ENCODE measurements at regions not wholly inside any gene's neighbourhood (a gene's known extent, or its start where the extent isn't known, plus 50 kb on each side); places are given as distances from the start of the nearest gene placed in this dataset.

DNA sequence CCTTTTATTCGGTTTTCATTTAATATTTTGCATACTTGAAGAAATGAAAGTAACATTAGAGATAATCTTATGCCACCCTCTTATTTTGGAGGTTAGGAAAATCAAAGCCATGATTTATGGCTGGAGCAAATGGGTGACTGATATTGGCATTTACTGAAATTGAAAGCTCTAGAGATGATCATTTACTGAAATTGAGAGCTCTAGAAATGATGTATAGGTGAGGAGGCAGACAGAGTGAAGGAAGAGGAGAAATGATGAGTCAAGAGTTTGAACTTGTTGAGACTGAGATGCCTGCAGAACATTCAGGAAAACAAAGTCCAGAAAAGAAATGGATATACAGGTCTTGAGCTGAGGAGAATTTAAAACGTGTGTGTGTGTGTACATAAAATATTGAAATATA, 217.6 kb downstream of the LTN1 start:
- Histone ChIP-seq H3K27ac (ENCODE audit: low read depth, low read length) (no peak overlapping the region), H3K9ac (ENCODE audit: low read length) (no peak overlapping the region), H3K4me2 (ENCODE audit: low read depth, low read length, poor library complexity, severe bottlenecking) (no peak overlapping the region), H3K4me3 (ENCODE audit: insufficient read depth, low read length, poor library complexity, severe bottlenecking) (no peak overlapping the region), H3F3A (ENCODE audit: insufficient read depth) (no peaks in the 10 kb centered on the region), H3K79me2 (ENCODE audit: insufficient read depth, low read length) (no peaks in the 10 kb centered on the region), H2AFZ (ENCODE audit: low read depth, low read length, severe bottlenecking) (no peak overlapping the region), H4K20me1 (ENCODE audit: low read depth, low read length) (no peaks in the 10 kb centered on the region), H3K9me3 (ENCODE audit: insufficient read depth, low read length) (no peaks in the 10 kb centered on the region), H3K36me3 (ENCODE audit: low read length) (no peaks in the 10 kb centered on the region), H3K9me2 (replicated peaks; ENCODE audit: insufficient read depth, low read length) (no peaks in the 10 kb centered on the region), H3K27me3 (ENCODE audit: low read length) (no peaks in the 10 kb centered on the region)
- no peak for TF ChIP-seq CTCF (IDR thresholded peaks at IDR 0.05; ENCODE audit: insufficient read depth, low read length, poor library complexity, severe bottlenecking)
- TF ChIP-seq EZH2phosphoT487 (conservative IDR thresholded peaks at IDR 0.05; ENCODE audit: low read length): no peak

DNA sequence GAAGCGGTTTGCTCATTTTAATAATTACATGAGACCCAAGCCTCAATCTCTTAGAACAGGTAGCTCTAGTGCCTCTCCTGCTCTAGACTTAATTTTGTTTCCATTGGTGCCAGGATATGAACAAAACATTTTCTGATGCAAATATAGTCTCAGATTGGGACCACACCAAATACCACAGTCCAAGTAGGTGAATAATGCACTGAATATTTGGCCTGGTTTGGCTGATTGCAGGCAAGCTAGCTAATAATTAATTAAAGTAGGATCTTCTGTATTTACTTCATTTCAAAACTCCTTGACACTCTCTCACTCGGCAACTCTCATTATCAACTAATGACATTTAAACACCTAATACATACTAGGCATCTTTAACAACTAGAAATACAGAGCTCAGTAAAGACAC, 219.6 kb downstream of the LTN1 start:
- Histone ChIP-seq H3K27me3 (ENCODE audit: low read length) (no peaks in the 10 kb centered on the region), H3K36me3 (ENCODE audit: low read length) (no peaks in the 10 kb centered on the region), H3K4me2 (ENCODE audit: low read depth, low read length, poor library complexity, severe bottlenecking) (no peak overlapping the region), H3K9ac (ENCODE audit: low read length) (no peak overlapping the region), H2AFZ (ENCODE audit: low read depth, low read length, severe bottlenecking) (no peak overlapping the region), H3K4me3 (ENCODE audit: insufficient read depth, low read length, poor library complexity, severe bottlenecking) (no peak overlapping the region), H3K27ac (ENCODE audit: low read depth, low read length) (no peak overlapping the region), H3K79me2 (ENCODE audit: insufficient read depth, low read length) (no peaks in the 10 kb centered on the region), H3K9me2 (replicated peaks; ENCODE audit: insufficient read depth, low read length) (no peaks in the 10 kb centered on the region), H3K9me3 (ENCODE audit: insufficient read depth, low read length) (no peaks in the 10 kb centered on the region), H4K20me1 (ENCODE audit: low read depth, low read length) (no peaks in the 10 kb centered on the region), H3F3A (ENCODE audit: insufficient read depth) (no peaks in the 10 kb centered on the region)
- TF ChIP-seq CTCF (IDR thresholded peaks at IDR 0.05; ENCODE audit: insufficient read depth, low read length, poor library complexity, severe bottlenecking) (no peak), EZH2phosphoT487 (conservative IDR thresholded peaks at IDR 0.05; ENCODE audit: low read length) (no peak)

DNA sequence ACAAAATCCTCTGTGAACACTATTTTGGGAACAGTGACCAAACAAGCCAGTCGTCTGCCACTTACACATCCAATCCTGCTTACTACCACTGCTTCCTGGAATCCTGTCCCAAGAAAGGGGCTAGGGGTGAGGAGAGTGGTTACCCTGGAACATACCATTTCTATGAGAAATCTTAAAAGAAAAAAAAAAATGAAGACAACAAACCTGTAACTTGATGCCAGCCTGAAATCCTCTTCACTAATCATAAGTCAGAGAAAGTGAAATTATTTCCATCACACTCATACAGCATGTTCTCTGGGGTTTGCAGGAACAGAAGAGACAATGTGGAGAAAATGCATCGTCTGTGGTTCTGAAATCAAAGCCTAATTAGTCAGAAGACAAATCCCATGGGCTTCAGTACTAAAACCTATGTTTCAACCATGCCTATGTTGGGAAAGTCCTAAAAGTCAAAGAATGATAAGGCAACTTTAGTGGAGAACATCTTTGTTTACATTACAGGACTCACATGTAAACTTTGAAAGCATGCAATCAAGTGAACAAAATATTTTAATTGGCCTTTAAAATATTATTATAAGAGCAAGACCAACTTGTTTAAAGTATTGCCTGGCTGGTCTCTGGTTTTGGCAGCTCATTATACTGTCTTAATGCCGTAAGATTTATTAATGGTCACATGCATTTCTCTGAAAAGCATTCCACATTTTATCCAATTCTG, 220.7 kb downstream of the LTN1 start:
- no peak for TF ChIP-seq EZH2phosphoT487 (conservative IDR thresholded peaks at IDR 0.05; ENCODE audit: low read length)
- TF ChIP-seq CTCF (IDR thresholded peaks at IDR 0.05; ENCODE audit: insufficient read depth, low read length, poor library complexity, severe bottlenecking): no peak
- H3K9me3 ChIP-seq (ENCODE audit: insufficient read depth, low read length): no peaks in the 10 kb centered on the region
- H3K4me3 ChIP-seq (ENCODE audit: insufficient read depth, low read length, poor library complexity, severe bottlenecking): no peak overlapping the region
- H3F3A ChIP-seq (ENCODE audit: insufficient read depth): no peaks in the 10 kb centered on the region
- no peaks in the 10 kb centered on the region for H3K79me2 ChIP-seq (ENCODE audit: insufficient read depth, low read length)
- H3K9me2 ChIP-seq (replicated peaks; ENCODE audit: insufficient read depth, low read length): no peaks in the 10 kb centered on the region
- no peaks in the 10 kb centered on the region for H4K20me1 ChIP-seq (ENCODE audit: low read depth, low read length)
- no peak overlapping the region for H3K27ac ChIP-seq (ENCODE audit: low read depth, low read length)
- H3K36me3 ChIP-seq (ENCODE audit: low read length): no peaks in the 10 kb centered on the region
- H3K27me3 ChIP-seq (ENCODE audit: low read length): no peaks in the 10 kb centered on the region
- no peak overlapping the region for H3K4me2 ChIP-seq (ENCODE audit: low read depth, low read length, poor library complexity, severe bottlenecking)
- H3K9ac ChIP-seq (ENCODE audit: low read length): no peak overlapping the region
- H2AFZ ChIP-seq (ENCODE audit: low read depth, low read length, severe bottlenecking): no peak overlapping the region
